ENCODE measurements at regions not wholly inside any gene's neighbourhood (a gene's known extent, or its start where the extent isn't known, plus 50 kb on each side); places are given as distances from the start of the nearest gene placed in this dataset.

- TF ChIP-seq EZH2 (IDR thresholded peaks at IDR 0.05; ENCODE audit: insufficient read depth, poor library complexity, severe bottlenecking), result no peak
- TF ChIP-seq EZH2phosphoT487 (IDR thresholded peaks at IDR 0.05; ENCODE audit: insufficient read depth, low read depth), result no peak
Measured at GRCh38 chrX:39527025-39527424, 570.7 kb downstream of the BCOR start.
